GM19372 (cell line): ENCODE measurements at regions not wholly inside any gene's neighbourhood (a gene's known extent, or its start where the extent isn't known, plus 50 kb on each side); places are given as distances from the start of the nearest gene placed in this dataset.
"Not testable (repeated sequence)": the region's sequence is repeated elsewhere in the genome, so short reads cannot be mapped to it uniquely, and the experiment has no call there.

ENCODE experiments used
- ATAC-seq: cut with Tn5 transposase; IDR thresholded peaks from one replicate; pipeline ENCODE4 v1.9.1; 2021; ENCODE audit warnings: mild to moderate bottlenecking, low read depth, moderate library complexity; ENCODE audit not compliant: unreplicated experiment

DNA sequence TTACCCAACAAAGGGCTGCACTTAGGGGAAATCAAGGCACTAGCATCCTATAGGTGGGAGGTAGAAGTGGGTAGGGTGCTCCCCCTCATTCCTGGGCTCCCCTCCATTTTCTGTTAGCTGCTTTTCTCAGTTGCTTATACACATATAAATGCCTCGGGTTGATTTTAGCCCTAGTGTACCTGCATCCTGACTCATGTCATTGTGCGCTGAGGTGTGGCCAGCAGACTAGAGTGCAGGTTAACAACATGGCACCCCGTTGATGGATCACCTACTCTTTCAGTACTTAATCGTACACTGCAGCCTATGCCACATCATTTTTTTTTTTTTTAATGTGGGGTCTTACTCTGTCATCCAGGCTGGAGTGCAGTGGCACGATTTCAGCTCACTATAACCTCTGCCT lies 144.0 kb upstream of the ITGB1 start:
- ATAC-seq, result no peak

DNA sequence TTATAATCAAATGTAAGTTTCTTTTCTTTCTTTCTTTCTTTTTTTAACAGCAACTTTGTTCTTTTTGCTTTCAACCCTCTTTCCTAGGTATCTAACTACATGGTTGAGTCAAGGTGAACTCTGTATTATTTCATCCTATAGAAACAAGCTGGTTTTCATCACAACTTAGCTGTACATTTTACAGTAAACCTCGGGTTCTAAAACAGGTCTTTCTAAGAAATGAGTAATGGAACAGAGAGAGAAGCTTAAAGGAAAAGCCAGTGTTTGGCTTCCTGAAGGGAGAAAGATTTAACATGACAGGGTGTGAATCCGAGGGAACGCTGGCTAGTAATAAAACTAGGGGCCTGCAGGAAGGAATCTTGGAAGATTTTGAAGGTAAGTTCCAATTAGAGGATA lies 143.4 kb upstream of the ITGB1 start:
- no peak for ATAC-seq

- ATAC-seq, result no peak
Measured at GRCh38 chr10:33100781-33101391, 142.9 kb upstream of the ITGB1 start.

DNA sequence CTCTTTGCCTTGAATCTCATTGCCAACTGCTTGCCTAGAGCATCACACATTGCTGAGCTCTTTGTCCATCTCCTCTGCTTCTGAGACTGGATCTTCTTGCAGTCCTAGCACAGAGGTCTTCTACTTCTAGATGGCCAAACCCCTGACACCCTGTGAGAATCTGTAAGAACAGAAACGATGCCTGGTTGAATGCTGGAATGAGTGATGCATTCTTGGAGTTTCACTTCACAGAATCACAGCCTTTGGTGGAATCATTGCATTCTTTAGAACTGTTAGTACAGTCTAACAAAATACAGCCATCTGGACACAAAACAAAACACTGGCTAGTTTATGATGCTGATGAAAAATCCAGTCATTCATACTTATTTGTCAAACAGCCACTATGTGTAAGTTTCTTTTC lies 141.7 kb upstream of the ITGB1 start:
- ATAC-seq, result no peak

GRCh38 chr10:33098951-33099663 lies 141.1 kb upstream of the ITGB1 start:
- no peak for ATAC-seq

DNA sequence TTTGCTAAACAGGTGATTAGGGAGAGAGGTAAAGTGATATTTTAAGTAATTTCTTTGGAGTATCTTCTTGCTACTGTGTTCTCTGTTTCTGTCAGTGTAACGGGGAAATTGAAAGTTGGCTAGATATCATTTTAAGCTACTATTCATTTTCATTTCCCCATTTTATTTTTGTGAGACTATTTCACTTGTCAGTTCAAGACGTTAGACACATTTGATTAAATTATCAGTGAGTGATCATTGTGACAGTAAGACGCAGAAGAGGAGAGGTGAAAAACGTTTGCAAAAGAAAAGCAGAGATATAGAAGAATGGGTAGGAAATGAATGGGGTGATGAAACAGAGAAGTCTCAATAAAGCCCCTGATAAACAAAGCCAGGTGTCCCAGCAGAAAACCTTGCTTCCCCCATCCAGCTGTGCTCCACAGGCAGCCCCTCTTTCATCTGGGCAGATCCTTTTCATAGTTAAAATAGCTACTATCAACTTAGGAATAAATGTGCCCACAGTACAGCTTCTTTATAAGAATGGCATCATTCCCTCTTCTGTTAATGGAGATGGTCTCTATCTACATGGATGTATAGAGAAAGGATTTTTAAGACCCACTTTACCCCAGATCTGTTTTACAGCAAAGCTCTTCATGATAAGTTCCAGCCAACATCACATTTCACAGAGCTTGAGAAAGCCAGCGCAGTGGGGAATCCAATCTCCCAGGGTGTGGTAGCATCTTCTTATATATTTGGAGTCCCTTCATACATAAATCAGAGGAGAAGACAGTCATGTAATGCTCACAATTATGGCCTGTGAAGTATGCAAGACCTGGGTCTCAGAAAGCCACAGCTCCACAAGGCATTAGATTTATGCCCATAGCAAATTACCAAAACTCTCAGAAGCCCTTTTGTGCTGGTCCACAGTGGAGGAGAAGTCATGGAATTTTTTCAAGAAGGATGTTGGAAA lies 138.1 kb upstream of the ITGB1 start:
- ATAC-seq, result peak; percentile 76

- ATAC-seq, result no peak
Measured at GRCh38 chr10:33094263-33095051, 136.4 kb upstream of the ITGB1 start.

DNA sequence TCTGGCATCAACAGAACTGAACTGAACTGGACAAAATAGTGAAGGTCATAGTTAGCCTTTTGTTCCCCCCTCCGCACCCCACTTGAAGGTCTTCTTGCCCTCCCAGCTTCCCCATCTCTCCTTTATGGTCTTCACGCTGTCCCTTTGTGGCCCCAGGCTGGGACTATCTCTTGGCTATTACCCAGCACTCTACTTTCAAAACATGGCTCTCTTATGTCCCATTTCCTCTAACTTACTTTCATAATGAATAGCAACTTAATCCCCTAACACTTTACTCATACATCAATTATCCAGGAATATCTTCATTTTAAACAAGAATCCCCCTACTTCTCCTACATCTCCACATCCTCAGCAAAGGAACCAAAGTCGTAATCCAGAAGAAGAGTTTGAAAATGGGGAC lies 135.3 kb upstream of the ITGB1 start:
- no peak for ATAC-seq

- no peak for ATAC-seq
Measured at GRCh38 chr10:33092596-33092995, 134.6 kb upstream of the ITGB1 start.

GRCh38 chr10:33091201-33091600 lies 133.2 kb upstream of the ITGB1 start:
- ATAC-seq, result no peak

GRCh38 chr10:33088990-33089389 lies 131.0 kb upstream of the ITGB1 start:
- no peak for ATAC-seq

- no peak for ATAC-seq
Measured at GRCh38 chr10:33087922-33088321, 129.9 kb upstream of the ITGB1 start.

GRCh38 chr10:33087152-33087551 lies 129.1 kb upstream of the ITGB1 start:
- no peak for ATAC-seq

- no peak for ATAC-seq
Measured at GRCh38 chr10:33086100-33086499, 128.1 kb upstream of the ITGB1 start.

- no peak for ATAC-seq
Measured at GRCh38 chr10:33085313-33085833, 127.3 kb upstream of the ITGB1 start.

DNA sequence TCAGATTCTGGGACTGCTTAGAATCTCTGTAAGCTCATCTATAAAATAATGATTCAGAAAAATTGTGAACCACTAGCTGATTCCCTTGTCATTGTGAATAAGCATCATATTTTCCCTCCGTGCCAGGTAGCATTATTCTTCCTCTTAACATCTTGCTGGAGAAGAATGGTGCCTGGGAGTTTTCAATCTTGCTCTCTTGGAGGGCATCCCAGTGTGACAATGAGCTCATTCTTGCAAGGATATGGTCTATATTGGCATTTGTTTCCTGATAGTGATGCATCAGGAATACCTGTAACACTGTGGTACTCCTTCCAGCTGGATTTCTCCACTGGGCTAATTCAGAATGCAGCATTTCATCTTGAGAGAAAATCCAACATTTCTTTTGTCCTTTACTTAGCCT lies 126.4 kb upstream of the ITGB1 start:
- ATAC-seq, result no peak

- ATAC-seq, result no peak
Measured at GRCh38 chr10:33082373-33082895, 124.4 kb upstream of the ITGB1 start.

DNA sequence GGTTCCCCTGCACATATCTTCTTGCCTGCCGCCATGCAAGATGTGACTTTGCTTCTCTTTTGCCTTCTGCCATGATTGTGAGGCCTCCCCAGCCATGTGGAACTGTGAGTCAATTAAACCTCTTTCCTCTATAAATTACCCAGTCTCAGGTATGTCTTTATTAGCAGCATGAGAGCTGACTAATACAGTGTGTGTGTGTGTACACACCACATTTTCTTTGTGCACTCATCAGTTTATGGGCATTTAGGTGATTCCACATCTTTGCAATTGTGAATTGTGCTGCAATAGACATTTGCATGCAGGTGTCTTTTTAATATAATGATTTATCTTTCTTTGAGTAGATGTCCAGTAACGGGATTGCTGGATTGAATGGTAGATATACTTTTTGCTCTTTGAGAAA lies 122.4 kb upstream of the ITGB1 start:
- ATAC-seq, result not testable (repeated sequence)

GRCh38 chr10:33074443-33074842 lies 116.4 kb upstream of the ITGB1 start:
- ATAC-seq, result no peak
